B cell (primary cell): ENCODE measurements at regions not wholly inside any gene's neighbourhood (a gene's known extent, or its start where the extent isn't known, plus 50 kb on each side); places are given as distances from the start of the nearest gene placed in this dataset.

Experiments
- ATAC-seq: fragments of 200-7000 bp; cut with Tn5 transposase; one replicate; pipeline ENCODE4 v1.10.0; 2021; ENCODE audit warnings: low read depth, mild to moderate bottlenecking, moderate number of reproducible peaks, moderate library complexity
- CTCF ChIA-PET: fragments of 350-600 bp; sonication (Branson Sonifier 250); formaldehyde crosslinking; loops from one replicate; lab custom pipeline; 2021; ENCODE audit warnings: antibody characterized with exemption, inconsistent platforms; lab: Charles Lee
- POLR2A ChIA-PET: fragments of 350-600 bp; sonication (Branson Sonifier 250); formaldehyde crosslinking; loops from one replicate; lab custom pipeline; 2021; ENCODE audit warnings: antibody characterized with exemption; lab: Charles Lee
- DNase-seq: peaks from one replicate; pipeline ENCODE4 v3.0.0; 2013
- H2AFZ ChIP-seq: 2 replicates; pipeline ENCODE4 v1.6.1; 2012; ENCODE audit warnings: mild to moderate bottlenecking, low read depth, low read length; ENCODE audit not compliant: insufficient read depth, poor library complexity, severe bottlenecking
- H3K27ac ChIP-seq, 2 donors: 1 replicate in 1 of 2; 2 replicates in 1 of 2; pipeline ENCODE4 v1.5.1; 2012 to 2013; ENCODE audit warnings: low read length in 2 of 2, mild to moderate bottlenecking in 2 of 2, moderate library complexity in 1 of 2
- H3K27me3 ChIP-seq, 4 experiments: fragments of 200-600 bp in 1 of 4; sonication (generic) in 1 of 4; replicated peaks in 1 of 4; 1 replicate in 2 of 4; 2 replicates in 2 of 4; pipeline versions ENCODE4 v1.6.1 to v1.7.0; 2013 to 2016; ENCODE audit warnings: low read length in 3 of 4, mild to moderate bottlenecking in 2 of 4, mixed read lengths in 1 of 4, moderate library complexity in 1 of 4; ENCODE audit not compliant: insufficient read depth in 4 of 4, control insufficient read depth in 3 of 4; ENCODE audit errors: control extremely low read depth in 1 of 4
- H3K36me3 ChIP-seq, 2 experiments: replicated peaks in 1 of 2; 1 replicate in 1 of 2; 2 replicates in 1 of 2; pipeline versions ENCODE4 v1.6.1 to v1.7.1; 2013; ENCODE audit warnings: low read length in 1 of 2; ENCODE audit not compliant: insufficient read depth in 2 of 2, control insufficient read depth in 1 of 2; ENCODE audit errors: control extremely low read depth in 1 of 2, extremely low read depth in 1 of 2
- H3K4me1 ChIP-seq, 2 donors: fragments of 200-600 bp in 1 of 2; sonication (generic) in 1 of 2; 1 replicate in 1 of 2; 2 replicates in 1 of 2; pipeline versions ENCODE4 v1.5.1 to v1.6.1; 2013 to 2017; ENCODE audit warnings: low read length in 2 of 2; ENCODE audit not compliant: control insufficient read depth in 2 of 2, insufficient read depth in 2 of 2
- H3K4me2 ChIP-seq: replicated peaks from 2 replicates; pipeline ENCODE3; 2012; ENCODE audit warnings: mild to moderate bottlenecking, low read depth, low read length; ENCODE audit not compliant: poor library complexity, severe bottlenecking
- H3K4me3 ChIP-seq, 5 experiments: fragments of 200-600 bp in 1 of 5; sonication (generic) in 1 of 5; 1 replicate in 3 of 5; 2 replicates in 2 of 5; pipeline versions ENCODE4 v1.5.1 to v1.7.0; 2011 to 2016; ENCODE audit warnings: low read length in 4 of 5, mild to moderate bottlenecking in 4 of 5, low read depth in 2 of 5, control low read depth in 1 of 5, moderate library complexity in 1 of 5; ENCODE audit not compliant: insufficient read depth in 1 of 5; ENCODE audit errors: control extremely low read depth in 1 of 5, extremely low read depth in 1 of 5
- H3K79me2 ChIP-seq: fragments of 200-600 bp; sonication (generic); one replicate; pipeline ENCODE4 v1.6.0; 2016; ENCODE audit warnings: low read length; ENCODE audit not compliant: control insufficient read depth, insufficient read depth
- H3K9ac ChIP-seq: fragments of 200-600 bp; sonication (generic); 2 replicates; pipeline ENCODE4 v1.6.1; 2017; ENCODE audit warnings: mild to moderate bottlenecking, low read length, moderate library complexity
- H3K9me3 ChIP-seq, 3 donors: one replicate each; pipeline versions ENCODE4 v1.6.1 to v1.7.1; 2013; ENCODE audit warnings: low read length in 2 of 3; ENCODE audit not compliant: control insufficient read depth in 2 of 3, insufficient read depth in 1 of 3; ENCODE audit errors: control extremely low read depth in 1 of 3
- H4K20me1 ChIP-seq: 2 replicates; pipeline ENCODE4 v1.6.0; 2012; ENCODE audit warnings: mild to moderate bottlenecking, low read length; ENCODE audit not compliant: insufficient read depth, control insufficient read depth, poor library complexity, severe bottlenecking
- H3K27ac Mint-ChIP-seq: one replicate; pipeline ENCODE4 v1.8.0; 2021; ENCODE audit warnings: mixed read lengths
- H3K27me3 Mint-ChIP-seq: one replicate; pipeline ENCODE4 v1.8.0; 2021; ENCODE audit warnings: mixed read lengths
- H3K4me1 Mint-ChIP-seq: one replicate; pipeline ENCODE4 v1.8.0; 2021; ENCODE audit warnings: mixed read lengths
- H3K4me3 Mint-ChIP-seq: one replicate; pipeline ENCODE4 v1.8.0; 2021; ENCODE audit warnings: mixed read lengths
- H3K9me3 Mint-ChIP-seq: one replicate; pipeline ENCODE4 v1.8.0; 2022; ENCODE audit warnings: mixed read lengths; ENCODE audit not compliant: insufficient read depth
- EZH2 ChIP-seq: IDR thresholded peaks from 2 replicates; pipeline ENCODE4 v1.6.1; 2012; ENCODE audit warnings: borderline replicate concordance, low read depth, mild to moderate bottlenecking, moderate library complexity, low read length; ENCODE audit not compliant: insufficient read depth, poor library complexity, severe bottlenecking
- WGBS: methylation state at CpG from one replicate; pipeline ENCODE4 v1.1.5; 2013; ENCODE audit warnings: missing lambda C conversion rate; ENCODE audit not compliant: insufficient coverage; 5-methylcytosine and 5-hydroxymethylcytosine counted together
- intact Hi-C: fragments of 100-400 bp; cut with micrococcal nuclease; formaldehyde crosslinking; loops from one replicate; pipeline ENCODE4 v1.10.0; 2022
- TF ChIP-seq, protein P1 (sequence below): fragments of 200-600 bp; IDR thresholded peaks from one replicate; pipeline ENCODE4 v1.8.0; 2022; ENCODE audit warnings: antibody characterized with exemption, mild to moderate bottlenecking

GRCh38 chr5:38138574-38138973, 119.8 kb upstream of the EGFLAM start:
- H3K9ac ChIP-seq: no peak overlapping the region
- no peaks in the 10 kb centered on the region for H3K27me3 ChIP-seq
- H3K4me1 ChIP-seq: no peaks in the 10 kb centered on the region
- H3K9me3 Mint-ChIP-seq: peaks cover 2% of the 10 kb centered on the region
- H3K4me1 Mint-ChIP-seq: no peaks in the 10 kb centered on the region
- CTCF ChIA-PET: no interaction called here
- H3K4me2 ChIP-seq: no peak overlapping the region
- H3K4me3 ChIP-seq: no peak overlapping the region
- no peak overlapping the region for H3K4me3 Mint-ChIP-seq
- TF ChIP-seq EZH2: no peak
- TF ChIP-seq, protein P1, sequence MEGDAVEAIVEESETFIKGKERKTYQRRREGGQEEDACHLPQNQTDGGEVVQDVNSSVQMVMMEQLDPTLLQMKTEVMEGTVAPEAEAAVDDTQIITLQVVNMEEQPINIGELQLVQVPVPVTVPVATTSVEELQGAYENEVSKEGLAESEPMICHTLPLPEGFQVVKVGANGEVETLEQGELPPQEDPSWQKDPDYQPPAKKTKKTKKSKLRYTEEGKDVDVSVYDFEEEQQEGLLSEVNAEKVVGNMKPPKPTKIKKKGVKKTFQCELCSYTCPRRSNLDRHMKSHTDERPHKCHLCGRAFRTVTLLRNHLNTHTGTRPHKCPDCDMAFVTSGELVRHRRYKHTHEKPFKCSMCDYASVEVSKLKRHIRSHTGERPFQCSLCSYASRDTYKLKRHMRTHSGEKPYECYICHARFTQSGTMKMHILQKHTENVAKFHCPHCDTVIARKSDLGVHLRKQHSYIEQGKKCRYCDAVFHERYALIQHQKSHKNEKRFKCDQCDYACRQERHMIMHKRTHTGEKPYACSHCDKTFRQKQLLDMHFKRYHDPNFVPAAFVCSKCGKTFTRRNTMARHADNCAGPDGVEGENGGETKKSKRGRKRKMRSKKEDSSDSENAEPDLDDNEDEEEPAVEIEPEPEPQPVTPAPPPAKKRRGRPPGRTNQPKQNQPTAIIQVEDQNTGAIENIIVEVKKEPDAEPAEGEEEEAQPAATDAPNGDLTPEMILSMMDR: no peak
- no peak overlapping the region for H2AFZ ChIP-seq
- POLR2A ChIA-PET: no interaction called here
- H3K27ac Mint-ChIP-seq: no peak overlapping the region
- H3K79me2 ChIP-seq: no peaks in the 10 kb centered on the region
- intact Hi-C loops: no loop called here
- H4K20me1 ChIP-seq: no peaks in the 10 kb centered on the region
- H3K27me3 Mint-ChIP-seq: no peaks in the 10 kb centered on the region
- no peak overlapping the region for H3K27ac ChIP-seq
- H3K36me3 ChIP-seq: no peaks in the 10 kb centered on the region
- no peak for DNase-seq
- WGBS: 100% methylated on average over 3 of the region's 5 CpGs
- H3K9me3 ChIP-seq: peaks cover 0 to 7% (median 0%) of the 10 kb centered on the region in 3 donors
- no peak for ATAC-seq

DNA sequence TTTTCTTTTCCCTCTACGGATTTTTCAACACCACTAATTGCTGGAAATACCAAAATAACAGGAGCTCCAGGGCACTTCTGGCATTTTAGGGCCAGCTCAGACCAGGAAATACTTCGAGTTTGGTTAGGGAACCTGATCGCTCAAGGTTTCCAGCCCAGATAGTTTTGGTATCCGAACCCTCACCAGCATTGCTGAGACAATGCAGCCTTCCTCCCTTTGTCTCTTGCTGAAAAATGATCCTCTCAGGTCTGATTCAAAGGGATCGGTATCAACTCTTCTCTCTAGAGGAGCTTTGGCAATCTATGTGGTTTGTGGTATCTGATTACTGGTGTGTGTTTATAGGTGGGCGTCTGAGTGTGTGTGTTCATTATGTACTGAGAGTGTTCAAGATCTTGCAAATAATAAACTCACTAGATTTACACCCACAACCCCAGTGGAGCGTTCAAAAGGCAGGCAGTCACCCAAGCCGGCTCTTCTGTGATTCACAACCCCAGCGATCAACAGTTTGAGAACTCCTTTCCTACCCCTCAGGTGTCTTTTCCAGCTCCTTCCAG, 122.8 kb upstream of the EGFLAM start:
- H3K27me3 ChIP-seq: no peaks in the 10 kb centered on the region
- H3K27ac Mint-ChIP-seq: no peak overlapping the region
- intact Hi-C loops: no loop called here
- no peaks in the 10 kb centered on the region for H3K4me1 Mint-ChIP-seq
- DNase-seq: no peak
- H3K4me3 Mint-ChIP-seq: no peak overlapping the region
- ChIA-PET POLR2A (no interaction called here), CTCF (no interaction called here)
- H3K9ac ChIP-seq: no peak overlapping the region
- H3K27ac ChIP-seq: no peak overlapping the region
- H3K9me3 ChIP-seq: peaks cover 0 to 7% (median 0%) of the 10 kb centered on the region in 3 donors
- H3K4me2 ChIP-seq: no peak overlapping the region
- no peak overlapping the region for H2AFZ ChIP-seq
- TF ChIP-seq, protein P1: no peak
- no peak for TF ChIP-seq EZH2
- H3K36me3 ChIP-seq: no peaks in the 10 kb centered on the region
- H3K4me1 ChIP-seq: no peaks in the 10 kb centered on the region
- peaks cover 2% of the 10 kb centered on the region for H3K9me3 Mint-ChIP-seq
- no peaks in the 10 kb centered on the region for H4K20me1 ChIP-seq
- 84% methylated on average over 7 of the region's 9 CpGs for WGBS
- H3K4me3 ChIP-seq: no peak overlapping the region
- no peak for ATAC-seq
- H3K79me2 ChIP-seq: no peaks in the 10 kb centered on the region
- H3K27me3 Mint-ChIP-seq: no peaks in the 10 kb centered on the region
